Activated CD4-positive, alpha-beta memory T cell treated with anti-CD3 and anti-CD28 coated beads, Interleukin-2, amount 10 ng/mL, durations not matched to agents 7 days and 5 days (primary cell): ENCODE measurements at regions not wholly inside any gene's neighbourhood (a gene's known extent, or its start where the extent isn't known, plus 50 kb on each side); places are given as distances from the start of the nearest gene placed in this dataset.
"Not testable (repeated sequence)": the region's sequence is repeated elsewhere in the genome, so short reads cannot be mapped to it uniquely, and the experiment has no call there.

Source experiments
- CTCF ChIA-PET: fragments of 350-600 bp; sonication (Branson Sonifier 250); formaldehyde crosslinking; loops from one replicate; lab custom pipeline; 2021; ENCODE audit warnings: antibody characterized with exemption, inconsistent platforms; lab: Charles Lee
- POLR2A ChIA-PET: fragments of 350-600 bp; sonication (Branson Sonifier 250); formaldehyde crosslinking; loops from one replicate; lab custom pipeline; 2021; ENCODE audit warnings: antibody characterized with exemption; lab: Charles Lee
- DNase-seq: peaks from one replicate; pipeline ENCODE4 v3.0.0-alpha.2; 2020
- H3K27ac Mint-ChIP-seq: one replicate; pipeline ENCODE4 v1.8.0; 2021; ENCODE audit warnings: mild to moderate bottlenecking, mixed read lengths
- H3K27me3 Mint-ChIP-seq: one replicate; pipeline ENCODE4 v1.8.0; 2021; ENCODE audit warnings: mixed read lengths
- H3K36me3 Mint-ChIP-seq: one replicate; pipeline ENCODE4 v1.8.0; 2021; ENCODE audit warnings: low read depth, mixed read lengths
- H3K4me1 Mint-ChIP-seq: one replicate; pipeline ENCODE4 v1.8.0; 2021; ENCODE audit warnings: mixed read lengths
- H3K4me3 Mint-ChIP-seq: one replicate; pipeline ENCODE4 v1.8.0; 2021; ENCODE audit warnings: mild to moderate bottlenecking, mixed read lengths
- H3K9me3 Mint-ChIP-seq: one replicate; pipeline ENCODE4 v1.8.0; 2021; ENCODE audit warnings: mixed read lengths

DNA sequence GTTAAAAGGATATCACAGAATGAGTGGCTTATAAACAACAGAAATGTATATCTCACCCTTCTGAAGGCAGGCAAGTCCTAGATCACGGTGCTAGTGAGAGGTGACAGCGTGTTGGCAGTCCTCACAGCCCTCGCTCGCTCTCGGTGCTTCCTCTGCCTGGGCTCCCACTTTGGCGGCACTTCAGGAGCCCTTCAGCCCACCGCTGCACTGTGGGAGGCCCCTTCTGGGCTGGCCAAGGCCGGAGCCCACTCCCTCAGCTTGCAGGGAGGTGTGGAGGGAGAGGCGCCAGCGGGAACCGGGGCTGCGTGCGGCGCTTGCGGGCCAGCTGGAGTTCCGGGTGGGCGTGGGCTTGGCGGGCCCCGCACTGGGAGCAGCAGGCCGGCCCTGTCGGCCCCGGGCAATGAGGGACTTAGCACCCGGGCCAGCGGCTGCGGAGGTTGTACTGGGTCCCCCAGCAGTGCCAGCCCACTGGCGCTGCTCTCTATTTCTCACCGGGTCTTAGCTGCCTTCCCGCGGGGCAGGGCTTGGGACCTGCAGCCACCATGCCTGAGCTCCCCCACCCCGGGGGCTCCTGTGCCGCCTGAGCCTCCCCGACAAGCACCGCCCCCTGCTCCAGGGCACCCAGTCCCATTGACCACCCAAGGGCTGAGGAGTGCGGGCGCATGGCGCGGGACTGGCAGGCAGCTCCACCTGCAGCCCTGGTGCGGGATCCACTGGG lies 778.1 kb downstream of the DIPK2A start:
- H3K36me3 Mint-ChIP-seq, DNase-seq, H3K4me1 Mint-ChIP-seq, H3K27me3 Mint-ChIP-seq, H3K4me3 Mint-ChIP-seq, CTCF ChIA-PET, H3K9me3 Mint-ChIP-seq, H3K27ac Mint-ChIP-seq, POLR2A ChIA-PET: not testable (repeated sequence)

DNA sequence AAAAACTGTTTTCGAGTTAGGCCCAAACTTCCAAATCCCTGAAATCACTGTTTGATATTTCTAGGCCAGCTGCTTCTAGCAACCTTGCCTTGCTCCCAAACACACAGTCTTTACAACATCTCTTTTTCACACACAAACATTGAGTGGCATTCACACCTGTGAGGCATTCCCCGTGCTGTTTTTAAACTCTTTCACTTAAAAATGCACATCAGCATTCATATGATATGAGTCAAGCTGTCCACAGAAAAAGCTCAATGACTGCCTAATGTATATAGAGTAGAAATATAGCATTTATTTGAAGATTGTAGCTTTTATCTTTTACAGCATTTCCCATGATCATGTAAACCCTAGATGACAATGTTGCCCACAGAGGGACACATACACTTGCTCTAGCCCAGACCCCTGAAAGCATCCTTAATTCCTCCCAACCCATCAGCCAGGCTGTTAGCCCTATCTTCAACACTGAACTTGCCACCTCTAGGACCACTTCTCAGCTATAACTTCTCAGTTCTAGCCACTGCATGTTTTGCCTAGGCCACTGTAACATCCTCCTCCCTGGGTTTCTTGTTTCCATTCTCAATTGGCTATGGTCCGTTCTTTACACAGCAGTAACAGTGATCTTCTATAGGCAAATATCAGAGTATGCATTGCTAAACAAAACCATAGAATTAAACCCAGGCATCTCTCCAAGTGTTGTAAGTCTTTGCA lies 782.6 kb downstream of the DIPK2A start:
- ChIA-PET CTCF (no interaction called here), POLR2A (no interaction called here)
- no peak overlapping the region for H3K4me3 Mint-ChIP-seq
- no peaks in the 10 kb centered on the region for H3K4me1 Mint-ChIP-seq
- H3K36me3 Mint-ChIP-seq, result no peaks in the 10 kb centered on the region
- peaks cover 2% of the 10 kb centered on the region for H3K9me3 Mint-ChIP-seq
- no peak overlapping the region for H3K27ac Mint-ChIP-seq
- DNase-seq, result no peak
- H3K27me3 Mint-ChIP-seq, result no peaks in the 10 kb centered on the region

GRCh38 chr3:144756704-144757440 lies 785.2 kb downstream of the DIPK2A start:
- DNase-seq, result no peak
- ChIA-PET CTCF (no interaction called here), POLR2A (no interaction called here)
- H3K4me1 Mint-ChIP-seq, result no peaks in the 10 kb centered on the region
- no peaks in the 10 kb centered on the region for H3K36me3 Mint-ChIP-seq
- H3K4me3 Mint-ChIP-seq, result no peak overlapping the region
- H3K27me3 Mint-ChIP-seq, result no peaks in the 10 kb centered on the region
- H3K9me3 Mint-ChIP-seq, result peaks cover 2% of the 10 kb centered on the region
- no peak overlapping the region for H3K27ac Mint-ChIP-seq

DNA sequence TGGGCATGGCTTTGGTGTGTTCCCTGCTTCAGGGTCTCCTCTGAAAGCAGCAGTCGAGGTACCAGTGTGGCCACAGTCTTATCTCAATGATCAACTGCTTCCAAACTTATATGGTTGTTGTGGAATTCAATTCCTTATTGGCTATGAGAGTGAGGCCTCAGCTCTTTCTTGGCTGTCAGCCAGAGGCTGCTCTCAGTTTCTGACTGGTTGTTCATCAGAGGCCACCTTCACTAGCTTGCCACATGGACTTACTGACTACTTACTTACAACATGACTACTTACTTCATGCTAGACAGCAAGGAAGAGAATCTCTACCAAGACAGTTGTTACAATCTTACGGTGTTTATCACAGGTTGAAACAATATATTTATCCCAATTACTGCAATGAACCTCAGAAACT lies 789.2 kb downstream of the DIPK2A start:
- H3K36me3 Mint-ChIP-seq, result no peaks in the 10 kb centered on the region
- no peak overlapping the region for H3K4me3 Mint-ChIP-seq
- no peaks in the 10 kb centered on the region for H3K27me3 Mint-ChIP-seq
- ChIA-PET CTCF (no interaction called here), POLR2A (no interaction called here)
- H3K9me3 Mint-ChIP-seq, result peaks cover 2% of the 10 kb centered on the region
- H3K27ac Mint-ChIP-seq, result no peak overlapping the region
- no peaks in the 10 kb centered on the region for H3K4me1 Mint-ChIP-seq
- no peak for DNase-seq

DNA sequence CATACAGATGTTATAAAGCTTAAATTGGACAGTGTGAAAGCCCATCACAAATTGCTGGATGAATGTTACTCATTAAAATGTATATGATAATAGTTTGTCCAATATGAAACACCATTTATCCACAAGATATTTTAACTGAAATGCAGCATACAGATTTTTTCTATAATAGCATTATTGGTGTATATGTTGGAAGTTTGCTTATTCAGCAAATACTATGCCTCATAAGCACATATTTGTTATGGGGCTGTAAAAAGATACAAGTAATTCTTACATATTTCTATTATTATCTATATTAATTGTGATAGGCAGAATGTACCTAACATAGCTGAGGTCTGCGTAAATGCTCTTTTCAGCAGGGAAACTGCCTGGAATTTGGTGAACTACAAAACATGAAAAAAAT lies 790.5 kb downstream of the DIPK2A start:
- ChIA-PET POLR2A (no interaction called here), CTCF (no interaction called here)
- Mint-ChIP-seq H3K4me1 (no peaks in the 10 kb centered on the region), H3K4me3 (no peak overlapping the region), H3K36me3 (no peaks in the 10 kb centered on the region), H3K9me3 (peaks cover 2% of the 10 kb centered on the region), H3K27ac (no peak overlapping the region), H3K27me3 (no peaks in the 10 kb centered on the region)
- no peak for DNase-seq

DNA sequence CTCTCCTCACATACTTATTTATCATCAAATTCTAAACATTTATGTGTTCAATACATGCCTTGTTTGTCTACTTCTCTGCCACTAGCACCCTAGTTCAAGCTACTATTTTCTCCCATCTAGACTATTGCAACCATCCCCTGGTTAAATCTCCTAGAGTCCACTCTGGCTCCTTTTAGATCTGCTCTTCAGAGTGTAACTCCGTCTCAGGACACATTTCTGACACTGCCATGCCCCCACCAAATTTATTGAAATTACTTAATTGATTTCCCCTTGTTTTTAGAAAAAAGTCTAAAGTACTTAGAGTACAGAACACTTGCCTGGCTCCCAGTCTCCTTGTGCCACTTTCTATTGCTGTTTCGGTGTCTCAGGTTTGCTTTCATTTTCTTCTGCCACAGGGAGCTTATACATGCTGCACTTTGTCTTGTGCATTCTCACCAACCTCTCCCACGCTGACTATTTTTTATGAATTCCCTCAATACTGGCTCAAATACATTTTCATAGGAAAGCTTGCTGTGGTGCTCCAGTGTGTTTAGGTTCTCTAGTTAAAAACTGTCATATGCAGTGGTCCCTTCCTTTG lies 792.3 kb downstream of the DIPK2A start:
- no peaks in the 10 kb centered on the region for H3K9me3 Mint-ChIP-seq
- H3K4me1 Mint-ChIP-seq, result no peaks in the 10 kb centered on the region
- no peak overlapping the region for H3K4me3 Mint-ChIP-seq
- no peak overlapping the region for H3K27ac Mint-ChIP-seq
- no peaks in the 10 kb centered on the region for H3K27me3 Mint-ChIP-seq
- POLR2A ChIA-PET, result no interaction called here
- no peak for DNase-seq
- no peaks in the 10 kb centered on the region for H3K36me3 Mint-ChIP-seq
- CTCF ChIA-PET, result no interaction called here

DNA sequence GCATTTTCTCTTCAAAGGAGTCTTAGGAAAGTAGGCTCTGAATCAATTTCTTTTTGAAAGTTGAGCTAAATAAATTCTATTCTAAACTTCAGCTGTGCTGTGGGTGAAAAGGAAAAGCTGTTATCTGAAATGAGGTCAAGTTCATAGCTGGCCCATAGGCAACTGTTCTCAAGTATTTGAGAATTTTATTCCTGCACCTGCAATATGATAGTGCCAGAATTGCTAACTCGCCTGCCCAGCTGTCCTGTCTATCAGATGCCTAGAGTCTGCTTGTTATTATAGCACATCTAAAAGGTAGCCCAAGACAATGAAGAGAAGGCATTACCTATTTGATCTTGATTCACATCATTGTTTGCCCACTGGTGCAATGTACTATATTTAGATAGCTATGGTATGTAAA lies 798.7 kb downstream of the DIPK2A start:
- no peak overlapping the region for H3K27ac Mint-ChIP-seq
- no peaks in the 10 kb centered on the region for H3K9me3 Mint-ChIP-seq
- H3K4me1 Mint-ChIP-seq, result no peaks in the 10 kb centered on the region
- DNase-seq, result no peak
- ChIA-PET CTCF (no interaction called here), POLR2A (no interaction called here)
- no peak overlapping the region for H3K4me3 Mint-ChIP-seq
- no peaks in the 10 kb centered on the region for H3K36me3 Mint-ChIP-seq
- no peaks in the 10 kb centered on the region for H3K27me3 Mint-ChIP-seq

- Mint-ChIP-seq H3K9me3 (no peaks in the 10 kb centered on the region), H3K4me3 (no peak overlapping the region), H3K4me1 (no peaks in the 10 kb centered on the region), H3K36me3 (no peaks in the 10 kb centered on the region), H3K27me3 (no peaks in the 10 kb centered on the region), H3K27ac (no peak overlapping the region)
- POLR2A ChIA-PET, result no interaction called here
- CTCF ChIA-PET, result no interaction called here
- no peak for DNase-seq
Measured at GRCh38 chr3:144770915-144771351, 799.3 kb downstream of the DIPK2A start.

DNA sequence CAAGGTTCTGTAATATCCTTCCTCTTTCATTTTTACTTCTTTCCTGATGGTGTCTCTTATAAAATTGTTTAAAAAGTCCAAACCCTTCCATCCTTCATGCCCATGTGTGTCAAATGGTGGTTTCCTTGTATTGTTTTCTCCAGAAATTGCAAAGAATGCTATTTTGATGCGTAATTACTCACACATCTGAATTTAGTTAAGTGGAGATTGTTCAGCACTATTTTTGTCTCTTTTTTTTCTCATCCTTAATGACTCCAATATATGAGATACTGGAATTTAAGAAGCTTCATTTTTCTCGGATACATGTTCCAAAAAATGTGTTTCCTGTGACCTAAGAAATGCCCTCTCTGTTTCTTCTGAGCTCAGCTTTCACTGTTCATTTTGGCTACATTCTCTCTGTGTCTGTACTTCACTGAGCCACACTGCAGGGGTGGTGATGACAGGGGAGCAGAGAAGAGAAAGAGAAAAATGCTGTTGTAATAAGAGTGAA lies 799.8 kb downstream of the DIPK2A start:
- no peaks in the 10 kb centered on the region for H3K36me3 Mint-ChIP-seq
- H3K27ac Mint-ChIP-seq, result no peak overlapping the region
- no peak for DNase-seq
- no peaks in the 10 kb centered on the region for H3K27me3 Mint-ChIP-seq
- no peaks in the 10 kb centered on the region for H3K9me3 Mint-ChIP-seq
- no peak overlapping the region for H3K4me3 Mint-ChIP-seq
- H3K4me1 Mint-ChIP-seq, result no peaks in the 10 kb centered on the region
- POLR2A ChIA-PET, result no interaction called here
- CTCF ChIA-PET, result no interaction called here

- POLR2A ChIA-PET, result no interaction called here
- no peak for DNase-seq
- Mint-ChIP-seq H3K27me3 (no peaks in the 10 kb centered on the region), H3K4me3 (no peak overlapping the region), H3K27ac (no peak overlapping the region), H3K9me3 (no peaks in the 10 kb centered on the region), H3K4me1 (no peaks in the 10 kb centered on the region), H3K36me3 (no peaks in the 10 kb centered on the region)
- CTCF ChIA-PET, result no interaction called here
Measured at GRCh38 chr3:144772372-144772771, 800.7 kb downstream of the DIPK2A start.

GRCh38 chr3:144773350-144773749 lies 801.7 kb downstream of the DIPK2A start:
- CTCF ChIA-PET, result no interaction called here
- no peak overlapping the region for H3K27ac Mint-ChIP-seq
- DNase-seq, result no peak
- POLR2A ChIA-PET, result no interaction called here
- H3K4me3 Mint-ChIP-seq, result no peak overlapping the region
- no peaks in the 10 kb centered on the region for H3K4me1 Mint-ChIP-seq
- no peaks in the 10 kb centered on the region for H3K36me3 Mint-ChIP-seq
- no peaks in the 10 kb centered on the region for H3K27me3 Mint-ChIP-seq
- no peaks in the 10 kb centered on the region for H3K9me3 Mint-ChIP-seq

GRCh38 chr3:144774897-144775296 lies 803.3 kb downstream of the DIPK2A start:
- Mint-ChIP-seq H3K27me3 (no peaks in the 10 kb centered on the region), H3K4me3 (no peak overlapping the region), H3K27ac (no peak overlapping the region), H3K9me3 (no peaks in the 10 kb centered on the region), H3K4me1 (no peaks in the 10 kb centered on the region), H3K36me3 (no peaks in the 10 kb centered on the region)
- ChIA-PET CTCF (no interaction called here), POLR2A (no interaction called here)
- DNase-seq, result no peak

GRCh38 chr3:144775551-144775950 lies 803.9 kb downstream of the DIPK2A start:
- Mint-ChIP-seq H3K9me3 (no peaks in the 10 kb centered on the region), H3K36me3 (no peaks in the 10 kb centered on the region), H3K27me3 (no peaks in the 10 kb centered on the region), H3K4me3 (no peak overlapping the region), H3K4me1 (no peaks in the 10 kb centered on the region), H3K27ac (no peak overlapping the region)
- CTCF ChIA-PET, result no interaction called here
- DNase-seq, result no peak
- POLR2A ChIA-PET, result no interaction called here
